Parathyroid adenoma (tissue), 2 donors: ENCODE measurements at regions not wholly inside any gene's neighbourhood (a gene's known extent, or its start where the extent isn't known, plus 50 kb on each side); places are given as distances from the start of the nearest gene placed in this dataset.

ENCODE experiments used
- H2AFZ ChIP-seq: fragments of 300-600 bp; sonication (generic); one replicate; pipeline ENCODE4 v1.7.0; 2017; ENCODE audit warnings: antibody characterized with exemption, mild to moderate bottlenecking
- H3K27ac ChIP-seq: fragments of 300-600 bp; sonication (generic); one replicate; pipeline ENCODE4 v1.7.0; 2017
- H3K27me3 ChIP-seq: fragments of 300-600 bp; sonication (generic); one replicate; pipeline ENCODE4 v1.7.0; 2017; ENCODE audit warnings: low read length; ENCODE audit not compliant: control insufficient read depth, insufficient read depth
- H3K36me3 ChIP-seq: fragments of 300-600 bp; sonication (generic); one replicate; pipeline ENCODE4 v1.7.0; 2017; ENCODE audit warnings: low read length; ENCODE audit not compliant: control insufficient read depth, insufficient read depth
- H3K4me1 ChIP-seq: fragments of 300-600 bp; sonication (generic); one replicate; pipeline ENCODE4 v1.7.0; 2017; ENCODE audit warnings: control low read depth
- H3K4me2 ChIP-seq: fragments of 300-600 bp; sonication (generic); one replicate; pipeline ENCODE4 v1.7.0; 2017; ENCODE audit warnings: low read length
- H3K4me3 ChIP-seq: fragments of 300-600 bp; sonication (generic); one replicate; pipeline ENCODE4 v1.7.0; 2017; ENCODE audit warnings: low read depth, low read length
- H3K79me2 ChIP-seq: fragments of 300-600 bp; sonication (generic); one replicate; pipeline ENCODE4 v1.7.0; 2017; ENCODE audit warnings: control low read depth
- H3K9ac ChIP-seq: fragments of 300-600 bp; sonication (generic); one replicate; pipeline ENCODE4 v1.7.0; 2017; ENCODE audit warnings: mild to moderate bottlenecking
- H3K9me3 ChIP-seq: fragments of 300-600 bp; sonication (generic); one replicate; pipeline ENCODE4 v1.7.0; 2017; ENCODE audit warnings: low read length; ENCODE audit not compliant: control insufficient read depth
- TF ChIP-seq, protein P1 (sequence below): fragments of 300-600 bp; sonication (generic); IDR thresholded peaks from one replicate; pipeline ENCODE4 v1.7.0; 2017; ENCODE audit warnings: antibody characterized with exemption, mild to moderate bottlenecking
- donor health status: primary hyperparathyroidism.

DNA sequence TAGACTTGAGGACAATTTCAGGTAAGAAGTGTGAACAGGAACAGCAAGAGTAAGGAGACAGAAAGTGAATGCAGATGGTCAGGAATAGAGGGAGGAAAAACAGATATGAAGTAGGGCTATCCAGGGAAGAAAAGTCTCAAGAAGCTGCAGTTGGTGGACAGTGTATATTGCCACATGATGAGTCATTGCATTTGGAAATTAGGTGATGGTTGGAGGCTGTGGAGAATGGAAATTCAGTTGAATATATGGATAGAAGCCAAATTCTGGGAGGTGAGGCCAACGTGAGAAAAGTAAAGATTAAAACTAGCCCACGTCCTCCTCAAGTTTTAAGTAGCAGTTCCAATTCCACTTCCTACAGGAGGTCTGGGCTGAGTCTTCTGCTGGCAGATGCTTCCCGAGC lies 158.4 kb downstream of the UBE2E3 start:
- Histone ChIP-seq H3K9ac (no peak overlapping the region), H3K27ac (no peak overlapping the region), H3K27me3 (no peaks in the 10 kb centered on the region), H3K36me3 (no peaks in the 10 kb centered on the region), H3K9me3 (no peaks in the 10 kb centered on the region), H3K79me2 (no peaks in the 10 kb centered on the region), H3K4me2 (no peak overlapping the region), H2AFZ (no peak overlapping the region), H3K4me1 (no peaks in the 10 kb centered on the region), H3K4me3 (no peak overlapping the region)
- TF ChIP-seq, protein P1, sequence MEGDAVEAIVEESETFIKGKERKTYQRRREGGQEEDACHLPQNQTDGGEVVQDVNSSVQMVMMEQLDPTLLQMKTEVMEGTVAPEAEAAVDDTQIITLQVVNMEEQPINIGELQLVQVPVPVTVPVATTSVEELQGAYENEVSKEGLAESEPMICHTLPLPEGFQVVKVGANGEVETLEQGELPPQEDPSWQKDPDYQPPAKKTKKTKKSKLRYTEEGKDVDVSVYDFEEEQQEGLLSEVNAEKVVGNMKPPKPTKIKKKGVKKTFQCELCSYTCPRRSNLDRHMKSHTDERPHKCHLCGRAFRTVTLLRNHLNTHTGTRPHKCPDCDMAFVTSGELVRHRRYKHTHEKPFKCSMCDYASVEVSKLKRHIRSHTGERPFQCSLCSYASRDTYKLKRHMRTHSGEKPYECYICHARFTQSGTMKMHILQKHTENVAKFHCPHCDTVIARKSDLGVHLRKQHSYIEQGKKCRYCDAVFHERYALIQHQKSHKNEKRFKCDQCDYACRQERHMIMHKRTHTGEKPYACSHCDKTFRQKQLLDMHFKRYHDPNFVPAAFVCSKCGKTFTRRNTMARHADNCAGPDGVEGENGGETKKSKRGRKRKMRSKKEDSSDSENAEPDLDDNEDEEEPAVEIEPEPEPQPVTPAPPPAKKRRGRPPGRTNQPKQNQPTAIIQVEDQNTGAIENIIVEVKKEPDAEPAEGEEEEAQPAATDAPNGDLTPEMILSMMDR, result no peak

DNA sequence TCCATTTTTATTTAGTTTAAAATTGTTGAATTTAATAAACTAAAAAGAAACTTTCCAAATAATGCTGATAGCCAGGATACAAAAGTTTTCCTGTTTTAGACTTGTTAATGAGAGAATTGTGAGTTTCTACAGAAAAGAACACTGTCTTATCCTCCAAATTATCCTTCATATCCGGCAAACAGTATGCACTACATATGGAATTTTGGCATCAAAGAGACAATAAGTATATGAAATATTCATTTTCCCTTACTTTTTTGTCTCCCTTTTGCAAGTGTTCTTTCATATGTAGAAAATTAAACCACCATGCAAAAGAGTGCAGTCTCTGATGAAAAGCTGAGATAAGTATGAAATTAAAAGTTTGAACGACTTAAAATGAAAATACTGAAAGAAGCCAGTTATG lies 159.4 kb downstream of the UBE2E3 start:
- no peak overlapping the region for H3K27ac ChIP-seq
- no peaks in the 10 kb centered on the region for H3K36me3 ChIP-seq
- no peaks in the 10 kb centered on the region for H3K79me2 ChIP-seq
- TF ChIP-seq, protein P1, result no peak
- no peak overlapping the region for H3K4me3 ChIP-seq
- no peak overlapping the region for H3K9ac ChIP-seq
- no peaks in the 10 kb centered on the region for H3K4me1 ChIP-seq
- H3K4me2 ChIP-seq, result no peak overlapping the region
- no peak overlapping the region for H2AFZ ChIP-seq
- H3K9me3 ChIP-seq, result no peaks in the 10 kb centered on the region
- no peaks in the 10 kb centered on the region for H3K27me3 ChIP-seq

DNA sequence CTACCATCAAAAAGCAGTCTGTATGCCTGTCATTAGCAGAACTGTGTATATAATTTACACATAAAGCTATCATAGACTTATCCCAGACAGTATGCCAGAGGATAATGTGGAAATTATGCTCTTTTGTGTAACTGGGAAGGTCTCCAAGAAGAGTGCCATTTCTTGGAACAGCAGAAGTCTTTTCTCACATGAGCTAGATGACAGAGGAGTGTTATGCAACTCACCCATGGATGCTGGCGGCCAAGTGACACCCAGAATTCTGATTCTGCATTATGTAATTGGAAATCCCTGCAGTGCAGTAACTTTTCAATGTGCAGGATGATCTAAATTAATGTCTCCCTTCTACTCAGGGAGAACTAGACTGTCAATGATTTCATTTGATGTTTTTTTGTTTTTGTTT lies 160.0 kb downstream of the UBE2E3 start:
- Histone ChIP-seq H3K79me2 (no peaks in the 10 kb centered on the region), H3K36me3 (no peaks in the 10 kb centered on the region), H3K9me3 (no peaks in the 10 kb centered on the region), H3K4me3 (no peak overlapping the region), H3K27ac (no peak overlapping the region), H3K4me2 (no peak overlapping the region), H2AFZ (no peak overlapping the region), H3K9ac (no peak overlapping the region), H3K27me3 (no peaks in the 10 kb centered on the region), H3K4me1 (no peaks in the 10 kb centered on the region)
- TF ChIP-seq, protein P1, result no peak

DNA sequence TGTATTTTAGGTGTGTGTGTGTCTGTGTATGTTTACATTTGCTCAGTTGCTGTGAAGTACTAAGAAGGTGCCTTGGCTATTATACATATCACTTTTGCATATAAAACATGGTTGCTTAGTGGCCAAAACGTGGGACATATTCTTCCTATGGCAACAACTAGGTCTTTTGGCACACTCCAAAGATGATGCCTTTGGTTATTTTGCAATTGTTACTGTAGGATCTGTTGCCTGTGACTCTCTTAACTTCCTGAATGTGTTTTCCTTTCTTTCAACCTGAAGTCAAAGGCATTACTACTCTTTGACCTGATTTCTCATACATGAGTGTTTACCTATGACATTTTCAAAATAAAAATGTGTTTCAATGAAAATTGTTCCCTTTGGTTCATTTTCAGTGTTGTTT lies 160.5 kb downstream of the UBE2E3 start:
- no peaks in the 10 kb centered on the region for H3K4me1 ChIP-seq
- no peak overlapping the region for H2AFZ ChIP-seq
- H3K9me3 ChIP-seq, result no peaks in the 10 kb centered on the region
- no peak overlapping the region for H3K4me2 ChIP-seq
- no peak overlapping the region for H3K9ac ChIP-seq
- H3K36me3 ChIP-seq, result no peaks in the 10 kb centered on the region
- no peak overlapping the region for H3K27ac ChIP-seq
- TF ChIP-seq, protein P1, result no peak
- H3K27me3 ChIP-seq, result no peaks in the 10 kb centered on the region
- no peak overlapping the region for H3K4me3 ChIP-seq
- H3K79me2 ChIP-seq, result no peaks in the 10 kb centered on the region

DNA sequence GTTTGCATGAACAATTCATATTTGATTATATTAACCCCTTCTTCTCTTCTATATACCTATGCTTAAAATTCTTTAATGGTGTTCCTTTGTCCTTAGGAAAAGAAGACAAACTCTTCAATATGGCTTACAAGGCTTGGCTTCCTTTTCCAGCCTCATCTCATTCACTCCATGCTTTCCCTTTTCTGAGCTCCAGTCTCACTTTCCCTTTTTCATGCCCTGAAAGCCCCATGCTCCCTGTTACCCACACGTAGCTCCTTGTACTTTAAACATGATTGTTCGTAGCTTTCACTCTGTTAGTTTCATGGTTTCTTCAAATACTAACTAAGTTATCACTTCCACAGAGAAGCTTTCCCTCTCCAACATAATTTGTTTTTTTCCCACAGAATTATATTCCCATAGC lies 161.3 kb downstream of the UBE2E3 start:
- H3K9ac ChIP-seq, result no peak overlapping the region
- no peaks in the 10 kb centered on the region for H3K27me3 ChIP-seq
- no peaks in the 10 kb centered on the region for H3K79me2 ChIP-seq
- TF ChIP-seq, protein P1, result no peak
- H3K4me3 ChIP-seq, result no peak overlapping the region
- H3K36me3 ChIP-seq, result no peaks in the 10 kb centered on the region
- no peaks in the 10 kb centered on the region for H3K9me3 ChIP-seq
- no peak overlapping the region for H3K4me2 ChIP-seq
- H2AFZ ChIP-seq, result no peak overlapping the region
- H3K4me1 ChIP-seq, result no peaks in the 10 kb centered on the region
- no peak overlapping the region for H3K27ac ChIP-seq
